HG03139 (cell line): ENCODE measurements at regions not wholly inside any gene's neighbourhood (a gene's known extent, or its start where the extent isn't known, plus 50 kb on each side); places are given as distances from the start of the nearest gene placed in this dataset.

Experiments used
- ATAC-seq: cut with Tn5 transposase; IDR thresholded peaks from one replicate; pipeline ENCODE4 v1.9.1; 2021; ENCODE audit not compliant: unreplicated experiment

DNA sequence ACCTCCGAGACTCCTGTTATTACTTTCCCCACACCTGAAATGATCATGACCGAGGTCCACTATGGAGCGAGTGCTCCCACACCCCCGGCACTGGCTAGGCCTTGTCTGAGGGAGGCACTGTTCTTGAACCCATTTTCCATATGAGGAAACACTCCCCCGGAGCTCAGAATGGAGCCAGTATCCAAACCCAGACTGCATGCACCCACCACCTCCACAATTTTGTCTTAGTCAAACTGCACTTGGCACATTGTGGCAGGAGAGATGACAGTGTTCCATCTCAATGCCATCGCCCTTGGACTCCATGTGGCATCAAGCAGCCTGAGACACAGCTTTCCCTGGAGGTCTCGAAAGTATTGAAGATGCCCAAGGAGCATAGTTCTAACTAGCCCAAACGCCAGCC is 154.1 kb downstream of the NUP210 start:
- no peak for ATAC-seq

DNA sequence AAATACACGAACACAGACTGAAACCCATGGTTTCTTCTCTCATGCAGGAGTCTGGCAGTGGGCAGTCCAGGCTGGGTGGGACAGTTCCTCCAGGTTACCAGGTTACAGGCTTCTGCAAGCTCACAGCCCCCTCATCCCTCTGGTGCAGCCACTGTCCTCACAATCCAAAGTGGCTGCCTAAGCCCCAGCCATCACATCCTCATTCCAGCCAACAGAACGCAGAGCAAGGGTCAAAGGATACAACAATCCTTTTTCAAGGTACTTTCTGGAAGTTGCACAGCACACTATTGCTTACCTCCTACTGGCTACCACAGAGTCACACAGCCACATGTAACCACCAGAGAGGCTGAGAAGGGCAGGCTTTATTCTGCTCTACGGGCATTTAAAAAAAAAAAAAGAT is 154.6 kb downstream of the NUP210 start:
- no peak for ATAC-seq

DNA sequence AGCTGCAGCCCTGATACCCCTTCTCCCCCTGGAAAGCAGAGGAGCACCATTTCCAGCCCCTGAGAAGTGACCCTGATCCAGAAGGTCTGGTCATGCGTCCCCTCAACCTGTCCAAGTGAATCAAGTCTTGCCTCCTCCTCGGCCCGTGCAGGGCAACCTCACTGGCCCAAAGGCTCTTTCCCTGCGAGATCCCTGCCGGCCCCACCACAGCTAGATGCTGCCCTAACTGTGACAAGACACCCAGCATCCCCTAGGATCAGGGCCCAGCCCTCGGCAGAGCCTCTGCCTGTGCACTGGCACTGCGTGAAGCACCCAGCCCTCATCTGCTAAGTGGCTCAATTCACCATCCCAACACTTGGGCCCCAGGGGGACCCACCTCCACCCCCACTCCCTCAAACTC is 155.1 kb downstream of the NUP210 start:
- no peak for ATAC-seq

DNA sequence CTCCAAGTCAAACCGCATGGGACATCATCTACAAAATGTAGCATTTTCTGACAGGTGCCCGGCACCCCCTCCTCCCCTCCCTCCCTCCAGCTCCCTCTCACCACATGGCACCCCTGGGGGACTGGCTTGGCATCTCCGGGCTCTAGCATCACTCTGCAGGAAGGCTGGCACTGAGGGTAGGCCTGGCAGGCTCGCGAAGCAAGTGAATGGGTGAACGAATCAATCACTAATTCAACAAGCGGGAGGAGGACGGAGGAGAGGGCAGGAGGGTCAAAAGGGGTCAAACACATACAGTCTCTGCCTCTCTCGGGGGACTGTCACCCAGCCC is 155.7 kb downstream of the NUP210 start:
- ATAC-seq: no peak

DNA sequence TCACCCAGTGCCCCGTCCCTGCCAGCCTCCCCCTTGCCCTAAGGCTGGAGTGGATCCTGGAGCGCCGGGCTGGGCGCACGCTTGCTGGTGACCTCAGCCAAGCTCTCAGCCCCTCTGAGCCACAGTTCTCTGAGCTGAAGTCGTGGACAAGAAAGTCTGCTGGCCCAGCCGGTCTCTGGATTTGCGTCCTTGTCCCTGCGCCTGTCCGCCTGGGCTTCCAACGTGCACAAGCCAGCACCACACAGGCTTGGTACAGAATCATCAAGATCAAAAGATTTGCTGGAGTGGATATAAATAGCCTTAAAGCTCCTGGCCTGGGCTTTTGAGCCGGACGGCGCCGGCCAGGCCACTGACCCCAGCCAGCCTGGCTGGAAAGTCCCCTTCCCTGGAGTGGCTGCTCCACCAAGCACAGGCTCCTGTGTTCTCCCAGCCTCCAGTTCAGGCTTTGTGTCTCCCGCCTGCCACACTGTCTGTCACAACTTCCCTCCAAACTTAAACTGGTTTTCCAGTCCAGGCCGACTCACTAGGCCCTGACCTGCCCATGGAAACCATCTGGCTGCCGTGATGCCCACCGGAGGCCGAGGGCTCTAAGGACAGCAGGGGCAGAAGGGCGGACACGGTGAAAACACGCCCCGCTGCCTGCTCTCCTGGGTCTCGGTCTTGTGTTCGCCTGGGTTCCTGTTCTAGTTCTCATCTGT is 156.2 kb downstream of the NUP210 start:
- ATAC-seq: no peak

DNA sequence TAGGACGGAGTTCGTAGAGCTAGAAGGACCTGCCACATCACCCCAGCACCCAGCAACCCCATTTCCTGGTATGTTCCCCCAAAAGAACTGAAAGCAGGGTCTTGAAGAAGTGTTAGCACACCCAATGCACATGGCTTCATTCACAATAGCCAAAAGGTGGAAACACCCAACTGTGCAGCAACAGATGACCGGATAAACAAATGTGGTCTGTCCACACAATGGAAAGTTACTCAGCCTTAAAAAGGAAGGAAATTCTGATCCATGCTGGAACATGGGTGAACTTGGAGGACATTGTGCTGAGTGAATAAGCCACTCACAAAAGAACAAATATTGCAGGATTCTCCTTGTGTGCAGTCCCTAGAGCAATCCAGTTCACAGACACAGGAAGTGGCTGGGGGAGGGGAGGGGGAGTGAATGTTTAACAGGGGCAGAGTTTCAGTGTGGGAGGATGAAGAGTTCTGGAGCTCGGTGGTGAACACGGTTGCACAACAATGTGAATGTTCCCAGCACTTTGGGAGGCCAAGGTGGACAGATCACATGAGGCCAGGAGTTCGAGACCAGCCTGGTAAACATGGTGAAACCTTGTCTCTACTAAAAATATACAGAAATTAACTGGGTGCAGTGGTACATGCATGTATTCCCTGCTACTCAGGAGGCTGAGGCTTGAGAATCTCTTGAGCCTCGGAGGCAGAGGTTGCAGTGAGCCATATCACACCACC is 157.5 kb downstream of the NUP210 start:
- ATAC-seq: no peak

DNA sequence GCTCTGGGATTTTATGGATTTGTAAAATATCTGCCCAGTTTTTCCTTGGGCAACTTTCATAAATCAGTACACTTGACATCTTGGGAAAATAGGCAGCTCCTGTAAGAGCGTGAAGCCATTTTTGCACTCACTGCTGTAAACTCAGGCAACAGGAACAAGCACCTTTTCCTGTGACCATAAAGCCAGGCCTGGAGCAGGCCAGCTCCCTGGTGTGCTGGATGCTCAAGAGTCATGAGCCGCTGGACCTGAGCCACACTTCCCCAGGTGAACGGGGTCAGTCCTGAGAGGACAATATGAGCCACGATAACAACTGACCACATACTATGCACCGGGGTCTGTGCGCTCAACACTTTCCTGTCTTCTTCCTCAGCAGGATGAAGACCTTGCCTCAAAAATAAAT is 158.2 kb downstream of the NUP210 start:
- no peak for ATAC-seq

DNA sequence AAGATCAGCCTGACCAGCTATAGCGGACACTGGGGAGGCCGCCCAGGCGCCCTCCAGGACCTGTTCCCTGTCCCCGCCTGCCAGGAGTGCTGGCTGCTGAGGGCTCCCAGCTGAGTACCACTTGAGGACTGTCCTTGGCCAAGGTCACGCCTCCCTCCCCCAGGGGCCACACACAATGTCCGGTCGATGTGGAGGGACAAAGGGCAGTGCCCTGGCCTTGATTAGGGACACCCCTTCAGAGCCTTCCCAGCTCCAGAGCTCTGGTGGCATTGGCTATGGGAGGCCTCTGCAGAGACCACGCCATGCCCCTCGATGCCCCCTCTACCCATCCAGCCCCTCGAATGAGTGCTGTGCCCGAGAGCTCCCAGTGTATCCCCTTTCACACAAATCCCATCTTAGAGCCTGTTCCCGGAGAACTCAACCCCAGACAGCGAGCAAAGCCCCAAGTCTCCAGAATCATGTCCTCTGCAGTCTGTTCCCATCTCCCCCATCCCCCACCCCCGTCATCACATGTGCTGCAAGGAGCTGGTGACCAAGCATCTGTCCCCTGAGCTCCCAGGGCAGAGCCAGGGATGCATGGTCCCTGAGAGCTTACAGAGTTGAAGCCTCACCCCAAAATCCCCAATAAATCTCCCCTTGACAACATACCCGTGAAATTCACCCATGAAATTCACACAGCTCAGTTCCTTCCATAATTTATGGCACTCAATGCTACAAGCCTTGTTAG is 158.9 kb downstream of the NUP210 start:
- no peak for ATAC-seq

DNA sequence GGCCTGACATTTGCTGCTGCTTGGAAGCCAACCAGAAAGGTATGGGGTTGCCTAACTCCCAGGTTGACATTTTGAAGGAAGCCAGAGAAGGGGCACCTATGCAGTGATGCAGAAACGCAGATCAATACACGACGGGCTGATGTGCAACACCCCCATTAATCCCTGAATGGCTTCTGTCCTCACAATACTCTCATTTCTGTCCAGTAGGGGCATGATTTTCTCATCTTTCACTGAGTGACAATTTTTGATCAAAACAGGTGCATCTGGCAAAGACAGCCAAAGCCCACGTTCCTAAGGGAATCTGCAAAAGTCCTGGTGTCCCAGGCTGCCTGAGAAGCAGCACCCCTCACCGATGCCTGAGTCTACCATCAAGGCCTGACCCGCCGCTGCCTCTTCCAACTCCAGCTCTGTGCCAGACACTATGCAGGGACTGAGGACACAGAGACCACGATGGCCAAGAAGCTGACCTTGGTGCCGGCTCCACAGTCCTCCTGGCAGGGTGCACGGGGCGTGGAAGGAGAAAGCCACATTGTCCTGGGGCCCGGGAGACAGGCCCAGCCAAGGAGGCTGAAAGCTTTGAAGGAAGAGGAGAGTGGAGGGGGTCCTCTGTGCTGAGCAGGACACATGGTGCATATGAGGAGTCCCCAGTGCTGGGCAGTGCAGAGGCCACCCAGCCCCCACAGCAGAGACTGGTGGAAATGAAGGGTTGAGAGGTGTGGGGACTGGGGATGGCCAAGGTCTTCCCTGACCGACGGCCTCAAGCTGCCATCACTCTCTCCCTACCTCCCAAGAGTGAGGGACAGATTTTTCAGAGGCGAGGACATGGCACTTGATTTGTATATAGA is 159.6 kb downstream of the NUP210 start:
- no peak for ATAC-seq

DNA sequence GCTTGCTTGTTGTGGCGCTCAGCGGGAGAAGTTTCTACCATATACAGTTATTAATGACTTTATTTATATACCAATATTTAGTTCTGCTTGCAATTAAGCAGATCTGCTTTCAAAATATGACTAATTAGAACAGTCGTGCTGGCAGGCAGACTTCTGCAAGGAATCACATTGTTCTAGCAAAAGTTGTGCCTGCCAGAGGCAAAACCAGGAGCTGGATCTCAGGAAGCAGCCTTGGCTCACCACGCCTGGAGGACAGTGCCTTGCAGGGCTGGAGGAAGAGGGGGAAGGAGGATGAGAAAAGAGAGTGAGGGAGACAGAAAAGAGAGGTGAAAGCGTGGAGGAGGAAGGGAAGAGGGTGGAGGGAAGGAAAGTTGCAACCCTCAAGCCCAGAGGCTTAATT is 160.3 kb downstream of the NUP210 start:
- ATAC-seq: no peak

DNA sequence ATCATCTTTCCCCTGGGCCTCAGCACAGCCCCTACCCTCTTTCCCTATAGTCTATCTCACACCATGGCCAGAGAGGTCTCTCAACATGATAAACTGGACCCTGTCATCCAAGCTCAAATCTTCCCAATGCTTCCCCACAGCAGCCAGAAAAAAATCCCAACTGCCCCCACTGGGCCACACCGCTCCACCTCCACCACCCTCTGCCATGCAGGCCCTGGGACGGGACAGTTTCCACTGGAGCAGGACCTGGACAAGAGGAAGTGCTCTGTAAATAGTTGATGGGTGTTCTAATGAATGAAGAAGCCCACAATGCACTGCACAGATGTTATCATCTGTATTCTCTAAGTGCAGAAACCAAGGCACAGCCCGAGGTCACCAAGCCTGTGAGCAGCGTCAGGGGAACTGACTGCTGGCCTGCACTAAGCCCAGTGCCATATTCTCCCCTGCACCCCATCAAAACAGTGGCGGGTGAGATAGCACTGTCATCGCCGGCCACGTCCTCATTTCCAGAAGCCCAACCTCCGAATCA is 161.1 kb downstream of the NUP210 start:
- no peak for ATAC-seq

DNA sequence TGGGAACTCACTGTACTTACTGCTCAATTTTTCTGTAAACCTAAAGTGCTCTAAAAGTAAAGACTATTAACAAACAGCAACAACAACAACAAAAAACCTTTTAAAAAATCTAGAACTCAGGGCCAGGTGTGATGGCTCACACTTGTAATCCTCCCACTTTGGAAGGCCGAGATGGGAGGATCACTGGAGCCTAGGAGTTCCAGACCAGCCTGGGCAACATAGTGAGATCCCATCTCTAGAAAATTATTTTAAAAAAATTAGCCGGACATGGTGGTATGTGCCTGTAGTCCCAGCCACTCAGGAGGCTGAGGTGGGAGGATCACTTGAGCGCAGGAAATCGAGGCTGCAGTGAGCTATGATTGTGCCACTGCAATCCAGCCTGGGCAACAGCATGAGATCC is 161.8 kb downstream of the NUP210 start:
- ATAC-seq: no peak

DNA sequence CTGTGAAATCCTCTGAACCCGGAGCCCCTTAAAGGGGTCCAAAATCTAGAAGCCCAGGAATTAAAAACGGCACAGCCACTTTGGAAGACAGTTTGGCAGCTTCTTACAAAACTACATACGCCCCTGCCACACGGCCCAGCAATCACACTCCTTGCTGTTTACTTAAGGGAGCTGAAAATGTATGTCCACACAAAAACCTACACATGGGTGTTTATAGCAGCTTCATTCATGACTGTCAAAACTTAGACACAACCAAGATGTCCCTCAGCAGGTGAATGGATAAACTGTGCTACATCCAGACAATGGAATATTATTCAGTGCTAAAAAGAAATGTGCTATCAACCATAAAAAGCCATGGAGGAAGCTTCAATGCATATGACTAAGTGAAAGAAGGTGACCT is 162.5 kb downstream of the NUP210 start:
- ATAC-seq: no peak

DNA sequence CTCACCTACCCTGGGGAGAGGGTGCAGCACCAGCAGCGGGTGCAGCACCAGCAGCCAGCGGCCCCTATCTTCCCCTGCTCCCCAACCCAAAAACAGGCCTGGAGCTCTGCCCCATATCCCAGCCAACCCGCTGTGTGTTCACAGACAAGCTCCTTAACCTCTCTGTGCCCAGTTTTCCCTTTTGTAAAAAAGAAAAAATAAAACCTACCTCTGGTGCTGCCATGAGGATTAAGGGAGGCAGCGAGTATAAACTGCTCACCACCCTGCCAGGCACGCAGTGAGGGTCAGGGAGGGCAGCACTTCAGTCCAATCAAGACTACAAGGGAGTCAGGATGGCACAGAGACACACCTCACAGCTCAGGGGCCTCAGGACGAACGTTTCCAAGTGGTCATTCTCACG is 163.3 kb downstream of the NUP210 start:
- no peak for ATAC-seq

DNA sequence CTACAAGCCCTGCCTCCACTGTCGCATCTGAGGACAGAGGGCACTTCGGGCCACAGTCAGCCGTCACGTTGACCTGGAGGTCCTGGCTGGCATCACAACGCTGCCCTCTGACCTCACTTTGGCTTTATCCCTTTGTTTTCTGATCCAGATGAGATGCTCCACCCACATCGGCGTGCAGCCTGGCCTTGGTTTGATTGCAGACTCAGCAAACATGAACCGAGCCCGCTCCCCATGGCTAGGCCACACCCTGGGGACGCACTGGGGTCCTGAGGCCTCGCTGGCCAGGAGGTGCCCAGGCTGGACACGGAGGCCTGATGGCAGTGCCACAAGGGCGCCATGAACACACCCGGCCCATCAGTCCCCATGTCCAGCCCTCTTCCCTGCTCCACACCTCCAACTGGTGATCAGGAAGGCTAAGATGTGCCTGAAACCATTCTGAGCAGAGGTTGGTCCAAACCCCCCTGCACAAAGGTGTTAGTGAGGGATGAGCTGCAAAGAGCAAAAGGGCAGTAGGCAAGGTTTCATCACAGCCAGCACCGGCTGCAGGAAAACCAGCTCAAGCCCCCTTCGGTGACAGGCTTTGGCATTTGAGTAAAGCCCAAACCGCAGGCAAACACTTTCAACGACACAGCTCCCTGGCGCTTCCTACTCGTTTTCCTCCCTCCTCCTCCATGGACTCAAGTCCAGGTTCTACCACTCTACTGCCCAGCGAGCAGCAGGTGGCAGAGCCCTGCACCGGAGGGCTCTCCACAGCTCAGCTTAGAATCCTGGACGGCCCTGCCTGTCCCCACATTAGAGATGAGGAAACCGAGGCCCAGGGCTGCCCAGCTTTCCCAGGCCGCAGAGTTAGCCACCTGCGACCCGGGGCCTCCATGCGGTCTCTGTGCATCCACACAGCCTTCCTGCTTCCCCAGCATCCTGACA is 165.8 kb downstream of the NUP210 start:
- no peak for ATAC-seq

DNA sequence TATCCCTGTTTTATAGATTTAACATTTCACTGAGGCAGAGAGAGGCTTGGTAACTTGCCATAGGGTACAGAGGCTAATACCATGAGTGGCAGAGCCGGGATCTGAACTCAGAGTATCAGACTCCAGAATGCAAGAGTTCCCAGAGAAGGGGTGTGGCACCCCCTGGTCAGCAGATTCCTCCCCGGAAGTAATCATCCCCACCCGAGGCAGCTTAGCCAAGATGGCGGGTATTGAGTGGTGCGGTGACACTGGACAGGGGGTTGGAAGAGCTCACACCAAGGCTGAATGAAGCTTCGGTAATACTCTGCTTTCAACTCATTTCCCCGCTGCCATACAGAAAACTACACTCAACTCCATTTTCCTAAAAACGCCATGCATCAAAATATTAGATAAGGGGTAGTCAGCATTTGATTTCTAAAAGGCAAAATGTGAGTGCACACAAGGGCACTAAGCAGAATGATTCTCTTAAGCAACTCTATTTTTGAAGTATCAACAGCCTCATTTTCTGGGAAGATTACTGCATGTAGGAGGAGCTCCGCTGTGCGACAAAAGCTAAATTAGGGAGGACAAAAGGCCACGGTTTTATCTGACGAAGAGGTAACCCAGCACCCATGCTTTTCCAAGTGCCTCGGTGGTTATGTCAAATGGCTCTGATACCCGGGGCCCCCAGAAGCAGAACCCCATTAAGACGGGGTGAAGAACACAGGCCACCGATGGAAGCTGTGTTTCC is 166.7 kb downstream of the NUP210 start:
- ATAC-seq: no peak

DNA sequence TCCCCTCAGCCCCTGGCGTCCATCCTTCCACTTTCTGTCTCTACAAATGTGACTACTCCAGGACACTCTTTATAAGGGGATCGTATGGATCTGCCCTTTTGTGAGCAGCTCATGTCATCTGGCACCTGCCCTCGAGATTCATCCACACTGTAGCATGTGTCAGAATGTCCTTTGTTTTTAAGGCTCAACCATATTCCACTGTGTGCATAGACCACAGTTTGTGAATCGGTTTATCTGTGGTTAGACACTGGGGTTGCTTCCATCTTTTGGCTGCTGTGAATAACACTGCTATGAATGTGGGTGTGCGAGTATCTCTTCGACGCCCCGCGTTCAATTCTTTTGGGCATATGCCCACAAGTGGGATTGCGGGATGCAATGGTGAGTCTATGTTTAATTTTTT is 167.9 kb downstream of the NUP210 start:
- ATAC-seq: no peak

DNA sequence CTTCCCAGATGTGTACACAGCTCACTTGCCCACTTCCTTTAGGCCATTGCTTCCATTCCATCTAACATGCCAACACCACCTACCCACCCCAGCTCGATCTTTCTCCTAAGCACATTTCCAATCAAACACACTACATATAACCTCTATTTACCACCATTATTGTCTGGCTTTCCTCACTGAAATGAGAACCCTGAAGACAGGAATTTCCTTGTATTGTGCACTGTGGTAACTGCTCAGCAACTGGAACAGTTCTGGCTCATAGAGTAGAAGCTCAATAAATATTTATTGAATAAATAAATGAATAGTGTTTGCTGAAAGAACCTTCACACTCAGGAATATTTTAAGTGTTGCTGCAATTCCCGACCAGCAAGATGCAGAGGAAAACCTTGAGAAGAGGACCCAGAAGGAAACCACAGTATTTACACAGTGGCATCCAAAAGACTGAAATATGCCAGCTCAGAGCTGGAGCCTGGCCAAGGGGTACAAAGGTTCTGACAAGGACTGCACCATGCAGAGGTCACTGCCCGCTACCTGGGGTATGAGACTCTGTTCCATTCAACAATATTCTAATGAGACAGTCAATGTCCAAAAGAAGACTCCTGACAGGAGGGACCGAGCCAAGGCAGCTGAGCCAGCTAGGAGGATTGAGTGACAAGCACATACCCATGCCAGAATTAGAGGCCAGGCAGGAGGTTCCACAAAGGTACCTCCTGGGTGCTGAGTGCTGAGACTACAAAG is 168.8 kb downstream of the NUP210 start:
- ATAC-seq: no peak
